GM19455 (cell line): ENCODE measurements at regions not wholly inside any gene's neighbourhood (a gene's known extent, or its start where the extent isn't known, plus 50 kb on each side); places are given as distances from the start of the nearest gene placed in this dataset.
"Not testable (repeated sequence)": the region's sequence is repeated elsewhere in the genome, so short reads cannot be mapped to it uniquely, and the experiment has no call there.

Experiments used
- ATAC-seq: cut with Tn5 transposase; IDR thresholded peaks from one replicate; pipeline ENCODE4 v1.9.1; 2021; ENCODE audit not compliant: unreplicated experiment

DNA sequence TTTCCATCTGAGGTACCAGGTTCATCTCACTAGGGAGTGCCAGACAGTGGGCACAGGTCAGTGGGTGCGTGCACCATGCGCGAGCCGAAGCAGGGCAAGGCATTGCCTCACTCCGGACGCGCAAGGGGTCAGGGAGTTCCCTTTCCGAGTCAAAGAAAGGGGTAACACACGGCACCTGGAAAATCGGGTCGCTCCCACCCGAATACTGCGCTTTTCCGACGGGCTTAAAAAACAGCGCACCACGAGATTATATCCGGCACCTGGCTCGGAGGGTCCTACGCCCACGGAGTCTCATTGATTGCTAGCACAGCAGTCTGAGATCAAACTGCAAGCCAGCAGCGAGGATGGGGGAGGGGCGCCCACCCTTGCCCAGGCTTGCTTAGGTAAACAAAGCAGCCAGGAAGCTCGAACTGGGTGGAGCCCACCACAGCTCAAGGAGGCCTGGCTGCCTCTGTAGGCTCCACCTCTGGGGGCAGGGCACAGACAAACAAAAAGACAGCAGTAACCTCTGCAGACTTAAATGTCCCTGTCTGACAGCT is 242.5 kb downstream of the CYLC2 start:
- ATAC-seq, result not testable (repeated sequence)

DNA sequence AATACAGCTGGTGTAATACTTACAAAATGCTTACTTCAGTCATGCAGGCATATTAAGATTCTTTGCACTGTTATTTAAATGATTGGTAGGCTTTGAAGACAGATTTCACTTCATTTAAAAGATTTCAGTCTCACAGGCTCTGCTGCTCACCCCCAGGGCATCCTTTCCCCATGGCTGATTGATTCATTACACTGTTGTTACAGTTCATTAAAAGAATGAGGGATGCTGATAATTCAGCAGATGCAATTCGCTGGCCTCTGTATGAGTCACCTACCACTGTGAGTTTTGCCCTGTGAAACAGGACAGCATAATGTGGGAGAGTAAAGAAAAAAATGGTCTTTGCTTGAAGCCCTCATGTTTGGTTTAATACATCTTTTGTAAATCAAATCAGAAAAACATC is 246.9 kb downstream of the CYLC2 start:
- no peak for ATAC-seq

DNA sequence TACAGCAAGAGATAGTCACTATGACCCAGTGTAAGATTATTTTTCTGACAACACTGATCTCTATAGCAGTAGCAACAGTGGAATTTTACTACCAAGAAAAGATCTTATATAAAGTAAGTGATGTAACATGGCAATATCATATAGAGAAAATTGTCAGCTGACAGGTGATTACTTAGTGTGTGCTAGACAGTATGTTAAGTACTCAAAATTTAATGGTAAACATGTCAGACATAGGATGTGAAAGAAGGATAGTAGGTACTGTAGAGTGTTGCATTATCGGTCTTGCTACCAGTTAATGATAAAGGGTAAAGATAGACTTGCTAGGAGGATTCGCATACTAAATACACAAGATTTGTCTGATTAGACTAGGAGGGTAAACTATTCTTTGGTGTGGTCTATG is 247.4 kb downstream of the CYLC2 start:
- ATAC-seq, result no peak

DNA sequence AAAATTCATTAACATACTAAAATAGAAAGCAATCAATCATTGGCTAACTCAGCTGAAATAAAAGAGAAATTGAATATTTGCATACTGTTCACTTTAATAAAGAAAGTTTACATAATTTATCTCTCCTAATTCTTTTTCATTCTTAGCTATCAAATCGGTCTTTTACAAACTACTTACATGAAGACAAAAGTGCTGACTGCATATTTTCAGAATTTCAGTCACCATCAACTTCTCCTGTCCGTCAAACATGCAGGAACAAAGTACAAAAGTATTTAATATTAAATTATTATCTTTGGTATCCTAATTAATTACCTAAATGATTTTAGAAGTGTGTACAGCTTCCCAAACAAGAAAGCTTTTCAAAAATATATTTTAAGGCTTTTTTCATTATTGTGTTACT is 248.4 kb downstream of the CYLC2 start:
- ATAC-seq, result no peak

DNA sequence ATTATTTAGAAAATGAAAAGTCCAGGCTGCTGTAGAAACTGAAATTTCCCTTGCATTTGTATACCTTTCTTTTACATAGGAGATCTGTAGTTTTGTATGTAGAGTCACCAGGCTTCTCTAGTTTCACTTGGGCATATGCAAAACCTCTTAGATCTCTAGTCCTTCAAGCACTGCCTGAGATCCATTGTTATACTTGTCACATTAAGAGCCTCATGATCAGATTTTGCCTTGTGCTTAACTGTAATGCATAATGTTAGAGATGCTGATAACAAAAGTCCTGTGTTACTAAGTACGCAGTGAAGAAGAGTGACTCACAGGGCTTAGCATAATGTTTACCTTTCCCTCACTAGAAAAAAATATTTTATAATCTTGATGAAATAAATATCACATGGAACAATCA is 250.2 kb downstream of the CYLC2 start:
- ATAC-seq, result no peak

DNA sequence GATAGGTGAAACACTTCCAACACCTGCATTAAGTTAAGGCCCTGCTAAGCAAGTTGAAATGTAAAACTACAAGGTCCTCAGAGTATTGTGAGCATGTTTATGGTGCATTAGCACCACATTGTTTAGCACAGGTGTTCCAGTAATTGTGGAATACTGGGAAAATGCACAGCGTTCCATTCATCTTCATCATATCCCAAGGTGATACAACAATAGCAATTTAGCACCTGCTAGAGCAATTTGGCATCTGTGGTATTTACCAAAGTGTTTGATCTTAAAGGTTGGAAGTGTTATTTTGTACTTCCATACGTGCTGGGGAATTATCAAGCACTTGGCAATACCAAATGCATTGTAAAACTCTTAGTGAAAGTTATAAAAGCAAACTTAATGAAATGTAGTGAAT is 266.8 kb downstream of the CYLC2 start:
- no peak for ATAC-seq

DNA sequence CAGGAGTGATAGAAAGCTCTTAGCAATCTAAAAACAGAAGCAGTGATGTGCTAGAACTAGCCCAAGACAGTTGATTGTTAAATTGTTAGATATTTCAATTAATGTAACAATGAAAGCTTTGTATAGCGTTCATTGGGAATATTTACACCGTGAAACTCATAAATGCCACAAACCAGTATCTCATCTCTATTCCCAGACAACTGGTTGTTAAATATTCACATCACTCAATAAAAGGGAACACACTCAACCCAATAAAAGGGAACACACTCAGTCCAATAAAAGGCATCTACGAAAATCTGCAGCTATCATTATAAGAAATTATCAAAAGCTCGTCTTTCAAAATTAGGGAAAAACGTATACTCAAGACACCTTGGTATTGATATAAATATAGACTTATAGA is 270.9 kb downstream of the CYLC2 start:
- no peak for ATAC-seq

DNA sequence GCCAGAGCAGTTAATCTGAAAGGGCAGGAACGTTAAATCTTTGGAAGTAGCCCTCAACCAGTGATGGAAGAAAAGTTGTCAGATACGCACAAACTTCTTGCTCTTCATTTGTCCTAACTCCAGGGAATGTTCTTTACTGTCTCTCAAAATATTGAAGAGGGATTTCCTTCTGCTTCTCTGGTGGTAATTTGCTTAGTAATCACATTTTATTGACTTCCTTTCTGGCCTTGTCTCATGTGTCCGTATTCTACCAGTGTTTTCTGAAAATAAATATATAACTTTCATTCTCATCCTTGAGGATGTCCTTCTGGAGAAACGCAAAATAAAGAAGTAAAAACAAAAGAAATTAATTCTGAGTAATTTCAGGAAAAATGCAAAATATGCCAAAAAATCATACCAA is 282.1 kb downstream of the CYLC2 start:
- ATAC-seq, result no peak

DNA sequence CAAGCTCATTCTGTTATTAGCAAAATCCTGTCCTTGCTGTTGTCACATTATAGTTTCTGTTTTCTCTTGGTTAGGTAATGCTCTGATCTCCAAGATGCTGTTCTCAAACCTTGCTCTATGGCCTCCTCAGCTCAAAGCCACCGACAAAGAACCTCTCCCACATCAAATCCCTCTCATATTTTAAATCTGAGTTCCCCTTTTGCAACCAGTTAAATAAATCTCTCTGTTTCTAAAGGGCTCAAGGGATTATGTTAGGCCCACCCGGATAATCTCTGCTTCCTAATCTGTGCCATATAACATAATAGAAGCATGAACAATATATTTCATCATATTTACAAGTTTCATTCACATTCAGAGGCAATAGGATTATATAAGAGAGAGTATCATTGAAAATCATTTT is 286.0 kb downstream of the CYLC2 start:
- ATAC-seq, result no peak

DNA sequence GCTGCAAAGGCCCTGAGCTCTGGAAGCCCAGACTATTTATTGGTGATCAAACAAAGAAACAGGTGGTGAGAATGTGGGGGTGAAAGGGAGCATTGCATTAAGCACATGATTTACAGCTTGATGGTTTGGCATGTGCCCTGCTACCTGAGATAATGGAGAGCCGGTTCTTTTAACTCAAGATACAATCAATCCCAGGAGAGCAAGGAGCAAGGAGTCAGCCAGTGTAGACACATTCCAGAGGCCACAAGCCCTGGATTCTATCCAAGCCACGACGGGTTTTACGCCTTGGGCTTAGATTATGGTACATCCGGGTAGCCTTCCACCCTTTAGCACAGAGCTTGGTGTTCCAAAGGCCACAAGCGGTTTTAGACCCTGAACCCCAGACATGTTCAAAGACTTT is 292.2 kb downstream of the CYLC2 start:
- ATAC-seq, result no peak

DNA sequence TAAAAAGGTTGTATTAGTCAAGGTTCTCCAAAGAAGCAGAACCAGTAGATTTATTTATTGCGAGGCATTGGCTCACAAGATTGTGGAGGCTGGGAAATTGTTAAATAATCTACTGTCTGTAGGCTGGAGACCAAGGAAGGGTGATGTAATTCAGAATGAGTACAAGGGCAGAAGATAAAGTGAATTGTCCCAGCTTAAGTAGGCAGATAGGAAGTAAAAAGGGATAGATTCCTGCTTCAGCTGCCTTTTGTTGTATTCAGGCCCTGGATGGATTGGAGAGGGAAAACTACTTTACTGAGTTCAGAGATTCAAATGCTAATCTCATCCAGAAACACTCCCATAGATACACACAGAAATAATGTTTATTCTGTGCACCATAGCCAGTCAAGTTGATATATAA is 301.1 kb downstream of the CYLC2 start:
- ATAC-seq, result no peak

DNA sequence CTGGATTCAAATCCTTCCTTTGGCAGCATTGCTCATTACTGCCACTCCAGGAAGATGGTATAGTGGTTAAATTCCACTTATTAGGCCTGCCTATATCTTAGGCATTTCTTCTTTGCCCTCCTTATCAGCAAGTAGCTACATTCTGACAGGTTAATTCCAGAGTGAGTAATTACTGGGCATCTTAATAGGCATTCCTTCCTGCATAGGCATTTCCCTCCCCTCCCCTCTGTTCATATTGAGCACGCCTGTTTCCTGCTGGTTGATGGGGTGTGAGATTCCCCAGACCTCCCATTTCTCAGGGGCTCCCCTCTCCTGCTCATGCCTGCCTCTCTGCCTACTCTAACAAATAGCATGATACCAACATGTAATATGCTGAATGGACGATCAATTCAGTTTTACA is 305.9 kb downstream of the CYLC2 start:
- no peak for ATAC-seq

DNA sequence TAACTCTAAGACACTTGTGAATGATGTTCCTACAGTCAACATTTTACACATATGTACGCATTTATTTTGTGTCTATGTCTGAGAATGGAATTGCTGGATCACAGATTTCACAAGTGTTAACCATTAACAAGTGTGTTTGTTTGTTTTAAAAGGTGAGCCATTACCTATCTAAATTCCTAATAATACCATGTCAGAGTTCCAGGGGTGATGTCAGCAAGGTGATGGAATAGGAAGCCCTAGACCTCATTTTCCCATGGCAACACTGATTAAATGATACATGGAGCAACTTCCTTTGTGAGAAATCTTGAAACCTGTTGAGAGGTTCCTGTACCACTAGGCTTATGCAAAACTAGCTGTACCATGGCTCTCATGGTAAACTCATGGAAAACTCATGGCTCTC is 309.7 kb downstream of the CYLC2 start:
- ATAC-seq, result no peak

DNA sequence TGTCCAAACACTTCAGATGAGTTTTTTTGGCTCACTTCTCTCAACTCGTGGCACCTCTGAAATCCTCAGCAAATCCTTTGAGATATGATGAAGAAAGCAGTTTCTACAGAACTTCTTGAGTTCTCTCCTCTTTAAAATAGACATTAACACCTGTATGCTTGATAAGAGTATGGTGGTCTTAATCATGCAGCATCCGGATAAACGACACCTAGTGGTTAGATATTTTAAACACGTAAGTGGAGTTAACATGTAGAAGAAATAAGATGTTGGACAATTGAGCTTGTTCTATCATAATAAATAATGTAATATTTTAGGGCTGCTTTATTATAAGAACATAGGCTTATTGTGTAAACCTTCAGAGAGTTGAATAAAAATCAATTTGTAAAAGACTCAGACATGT is 324.8 kb downstream of the CYLC2 start:
- no peak for ATAC-seq

DNA sequence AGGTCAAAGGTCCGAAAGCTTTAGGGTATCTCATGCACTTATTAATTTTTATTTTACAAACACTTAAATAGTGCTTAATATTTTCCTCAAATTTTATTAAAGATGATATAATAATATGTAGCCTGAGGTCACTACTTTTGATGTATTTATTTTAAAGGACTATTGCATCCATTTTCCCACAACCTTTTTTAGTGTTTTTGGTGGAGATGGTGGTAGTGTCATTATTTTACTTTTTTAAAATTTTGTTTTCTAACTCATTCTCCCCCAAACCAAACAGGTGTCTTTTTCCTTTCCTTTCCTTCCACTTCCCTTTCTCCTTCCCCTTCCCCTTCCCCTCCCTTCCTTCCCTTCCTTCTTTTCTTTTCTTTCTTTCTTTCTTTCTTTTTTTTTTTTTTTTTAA is 328.6 kb downstream of the CYLC2 start:
- ATAC-seq, result no peak

DNA sequence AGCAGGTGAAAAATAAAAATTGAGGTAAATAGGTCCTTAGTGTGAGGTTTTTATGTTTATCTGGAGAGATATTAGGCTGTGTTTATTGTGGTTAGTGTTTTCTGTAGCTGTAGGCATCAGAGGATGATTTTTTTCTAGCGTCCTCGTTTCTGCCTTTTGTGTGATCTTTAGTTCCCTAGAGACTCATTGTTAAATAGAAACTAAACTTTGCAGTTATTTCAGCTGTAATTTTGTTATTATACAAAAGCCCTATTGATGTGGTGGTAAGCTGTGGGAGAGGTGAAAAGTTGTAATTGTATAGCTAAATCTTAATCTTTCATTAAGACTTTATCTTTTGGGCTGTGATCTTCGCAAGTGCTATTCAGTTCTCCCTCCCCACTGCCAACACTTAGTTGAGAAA is 340.3 kb downstream of the CYLC2 start:
- ATAC-seq, result no peak

DNA sequence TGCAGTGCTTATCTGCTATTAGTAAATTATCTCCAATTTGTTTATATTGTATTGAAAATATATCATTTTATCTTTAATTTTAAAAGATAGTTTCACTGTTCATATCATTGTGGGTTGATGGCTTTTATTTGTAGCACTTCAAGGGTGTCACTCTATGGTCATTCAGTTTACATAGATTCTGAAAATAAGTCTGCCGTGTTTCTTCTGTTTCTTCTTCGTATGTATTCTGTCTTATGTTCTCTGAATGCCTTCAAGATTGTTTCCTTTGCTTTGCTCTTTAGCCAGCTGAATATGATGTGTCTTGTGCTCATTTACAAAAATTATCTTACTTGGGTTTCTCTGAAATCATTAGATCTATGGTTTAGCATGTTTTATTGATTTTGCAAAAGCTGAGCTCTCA is 359.9 kb downstream of the CYLC2 start:
- ATAC-seq, result no peak

DNA sequence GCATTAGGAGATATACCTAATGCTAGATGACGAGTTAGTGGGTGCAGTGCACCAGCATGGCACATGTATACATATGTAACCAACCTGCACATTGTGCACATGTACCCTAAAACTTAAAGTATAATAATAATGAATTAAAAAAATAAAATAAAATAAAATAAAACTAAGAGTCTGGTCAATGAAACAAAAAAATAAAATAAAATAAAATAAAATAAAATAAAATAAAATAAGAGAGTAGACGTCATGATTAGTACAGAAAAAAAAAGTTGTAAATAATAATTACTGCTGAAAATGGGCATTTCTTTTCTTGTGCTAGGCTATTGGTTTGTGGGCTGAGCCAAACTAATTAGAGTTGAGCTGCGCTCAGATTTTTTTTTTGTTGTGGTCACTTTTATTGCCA is 362.8 kb downstream of the CYLC2 start:
- ATAC-seq, result not testable (repeated sequence)

DNA sequence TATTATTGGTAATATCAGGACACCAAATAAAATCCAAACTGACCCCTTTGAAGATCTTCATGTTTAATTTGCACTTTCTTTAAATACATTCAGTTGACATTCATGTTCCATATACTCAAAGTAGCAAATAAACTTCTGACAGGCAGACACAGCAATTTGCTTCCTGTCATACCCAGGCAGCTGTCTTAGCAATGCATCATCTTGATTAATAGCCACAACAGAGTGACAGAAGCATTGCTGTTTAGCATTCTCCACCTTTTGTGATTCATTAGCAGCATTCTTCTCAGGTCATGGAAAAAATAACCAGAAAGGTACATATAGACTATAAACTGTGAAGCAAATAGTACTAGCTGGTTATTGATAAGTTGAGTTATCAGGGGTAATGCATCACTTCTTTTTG is 366.8 kb downstream of the CYLC2 start:
- no peak for ATAC-seq

DNA sequence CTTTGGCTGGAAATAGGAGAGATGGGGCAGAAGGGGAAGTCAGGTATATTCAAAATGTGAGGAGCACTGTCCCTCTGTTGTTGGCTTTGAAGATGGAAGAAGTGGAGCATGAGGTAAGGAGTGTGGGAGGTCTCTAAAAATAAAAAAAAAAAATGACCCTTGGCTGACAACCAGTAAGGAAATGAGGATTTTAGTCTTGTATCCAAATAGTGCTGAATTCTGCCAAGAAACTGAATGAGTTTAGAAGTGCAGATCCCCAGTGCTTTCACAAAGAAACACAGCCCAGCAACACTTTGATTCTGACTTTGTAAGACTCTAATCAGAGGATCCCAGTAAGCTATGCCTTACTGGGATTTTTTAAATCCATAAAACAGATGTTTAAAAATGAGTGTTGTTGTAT is 367.9 kb downstream of the CYLC2 start:
- no peak for ATAC-seq

DNA sequence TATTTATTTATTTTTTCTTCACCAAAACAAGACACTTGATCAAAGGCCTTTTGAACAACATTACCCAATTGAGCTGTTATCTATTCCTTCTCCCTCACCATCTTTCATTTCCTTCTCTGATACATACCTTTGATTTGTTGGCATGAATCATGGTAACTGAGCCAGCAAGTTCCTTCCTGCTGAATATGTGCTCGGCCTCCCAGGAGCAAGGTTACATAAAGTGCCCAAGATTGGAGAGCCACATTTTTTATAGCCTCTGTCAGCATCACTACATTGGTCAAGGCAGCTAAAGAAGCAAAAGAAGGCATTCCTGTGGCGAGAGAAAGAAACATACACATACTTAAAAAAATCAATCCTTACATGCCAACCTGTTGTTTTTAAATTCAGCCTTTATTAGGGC is 369.6 kb downstream of the CYLC2 start:
- ATAC-seq, result no peak

DNA sequence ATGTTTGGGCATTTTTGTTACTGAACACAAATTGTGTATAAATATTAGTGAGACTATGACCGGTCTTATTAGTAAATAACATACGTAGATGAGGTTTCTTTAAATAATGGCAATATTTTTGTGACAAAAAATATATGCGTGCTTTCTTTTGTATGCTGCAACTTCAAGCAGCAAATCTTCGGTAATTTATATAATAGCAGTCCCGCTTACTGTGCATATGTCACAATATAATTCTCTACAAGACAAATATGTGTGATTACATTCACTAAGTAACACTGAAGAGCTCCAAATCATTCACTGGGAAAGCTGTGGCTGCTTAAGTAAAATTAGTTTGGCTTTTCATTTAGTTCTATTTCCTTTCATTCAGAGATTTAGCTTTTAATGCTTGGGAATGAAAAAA is 376.0 kb downstream of the CYLC2 start:
- ATAC-seq, result no peak

DNA sequence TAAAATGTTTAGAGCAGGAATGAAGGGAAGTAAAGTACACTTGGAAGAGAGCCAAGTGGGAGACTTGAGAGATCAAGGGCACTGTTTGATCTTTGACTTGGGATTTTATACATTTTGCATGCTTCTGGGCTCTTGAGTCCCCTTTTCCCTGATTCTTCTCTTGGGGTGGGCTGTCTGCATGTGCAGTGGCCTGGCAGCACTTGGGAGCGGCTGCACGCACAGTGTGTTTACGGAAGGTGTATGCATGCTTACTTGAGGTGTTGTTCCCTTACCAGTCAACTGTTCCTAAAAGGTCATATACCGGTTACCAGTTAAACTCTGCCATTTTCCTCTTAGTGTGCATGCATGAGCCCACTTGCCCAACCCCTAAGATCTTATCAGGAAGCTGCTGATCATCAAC is 377.7 kb downstream of the CYLC2 start:
- ATAC-seq, result no peak

DNA sequence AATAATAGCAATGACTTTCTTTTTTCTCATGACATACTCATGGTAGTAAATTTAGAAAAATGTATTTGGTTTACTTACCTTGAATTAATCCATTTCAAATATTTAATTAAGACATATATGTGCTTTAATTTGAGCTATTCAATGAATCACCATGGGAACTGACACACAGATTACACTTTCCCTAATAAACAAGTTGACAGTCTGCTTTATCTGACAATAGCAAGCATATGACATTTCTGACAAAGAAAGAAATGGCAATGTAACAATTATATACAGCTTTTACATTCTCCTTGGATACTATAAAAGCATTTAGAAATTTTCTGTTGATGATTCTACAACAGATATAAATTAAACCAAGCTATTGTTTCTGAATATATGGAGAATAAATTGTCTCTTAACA is 382.5 kb downstream of the CYLC2 start:
- ATAC-seq, result no peak
